K562 (cell line): ENCODE measurements at regions not wholly inside any gene's neighbourhood (a gene's known extent, or its start where the extent isn't known, plus 50 kb on each side); places are given as distances from the start of the nearest gene placed in this dataset.

Source experiments
- CTCF ChIP-seq, 3 experiments: IDR thresholded peaks in 2 of 3; conservative IDR thresholded peaks in 1 of 3; 2 replicates each; pipeline ENCODE4 v1.5.1; 2011 to 2012; ENCODE audit warnings: low read length in 3 of 3, mild to moderate bottlenecking in 3 of 3, control low read depth in 2 of 3, improper control_type of control experiment in 1 of 3, inconsistent platforms in 1 of 3, low read depth in 1 of 3, mixed read lengths in 1 of 3, moderate library complexity in 1 of 3; ENCODE audit not compliant: insufficient read depth in 2 of 3
- ETV6 ChIP-seq, 3 experiments: fragments of 150-350 bp in 1 of 3; sonication (generic) in 1 of 3; formaldehyde crosslinking in 1 of 3; IDR thresholded peaks; 2 replicates each; pipeline versions ENCODE4 v1.6.1 to v1.8.0; 2014 to 2022; ENCODE audit warnings: borderline replicate concordance in 2 of 3, low read depth in 2 of 3, antibody characterized with exemption in 1 of 3, low read length in 1 of 3, mild to moderate bottlenecking in 1 of 3, missing genetic modification reagents in 1 of 3
- NR3C1 ChIP-seq: sonication (generic); formaldehyde crosslinking; IDR thresholded peaks from 2 replicates; pipeline ENCODE4 v1.8.1; 2022; ENCODE audit warnings: missing genetic modification reagents
- POLR2A ChIP-seq: fragments of 450-650 bp; conservative IDR thresholded peaks from 2 replicates; pipeline ENCODE4 v1.6.1; 2016
- STAT5B ChIP-seq: fragments of 250-450 bp; sonication (Bioruptor Pico); IDR thresholded peaks from 2 replicates; pipeline ENCODE4 v1.8.0; 2021; ENCODE audit warnings: mild to moderate bottlenecking, inconsistent platforms
- TAF1 ChIP-seq: IDR thresholded peaks from 2 replicates; pipeline ENCODE4 v1.6.1; 2011; ENCODE audit warnings: mild to moderate bottlenecking, low read length, moderate library complexity; ENCODE audit not compliant: insufficient read depth, control insufficient read depth, severe bottlenecking; ENCODE audit errors: extremely low read depth

- TF ChIP-seq STAT5B (no peak), TAF1 (no peak), POLR2A (no peak), CTCF (IDR thresholded peaks at IDR 0.05 in 2 of 3, conservative IDR thresholded peaks at IDR 0.05 in 1 of 3; ENCODE audit: insufficient read depth in 2 of 3, low read depth in 1 of 3, low read length in 3 of 3) (no peak), ETV6 (IDR thresholded peaks at IDR 0.05; ENCODE audit: borderline replicate concordance in 1 of 2, low read depth in 2 of 2, low read length in 1 of 2) (no peak), ETV6 (CRISPR knock-in tag; IDR thresholded peaks at IDR 0.05; ENCODE audit: borderline replicate concordance) (no peak), NR3C1 (no peak)
Observed at GRCh38 chr14:65225299-65226159, 123.2 kb upstream of the MAX start.
